Mesendoderm (in vitro differentiated cells): ENCODE measurements at regions not wholly inside any gene's neighbourhood (a gene's known extent, or its start where the extent isn't known, plus 50 kb on each side); places are given as distances from the start of the nearest gene placed in this dataset.

Source experiments
- DNase-seq: peaks from one replicate; pipeline ENCODE4 v3.0.0; 2013
- H2AK5ac ChIP-seq: 2 replicates; pipeline ENCODE4 v1.6.1; 2013; ENCODE audit warnings: low read length, inconsistent platforms
- H2BK120ac ChIP-seq: 2 replicates; pipeline ENCODE4 v1.6.1; 2013; ENCODE audit warnings: low read depth, mild to moderate bottlenecking, low read length, moderate library complexity, mixed read lengths
- H2BK15ac ChIP-seq: replicated peaks from 2 replicates; pipeline ENCODE4 v1.6.1; 2013; ENCODE audit warnings: low read depth, mild to moderate bottlenecking, moderate library complexity
- H2BK5ac ChIP-seq: 2 replicates; pipeline ENCODE4 v1.6.1; 2013; ENCODE audit warnings: low read length, inconsistent platforms
- H3K18ac ChIP-seq: 2 replicates; pipeline ENCODE4 v1.6.1; 2013; ENCODE audit warnings: mild to moderate bottlenecking, low read length, mixed read lengths
- H3K23ac ChIP-seq: one replicate; pipeline ENCODE4 v1.6.1; 2013; ENCODE audit warnings: low read length
- H3K27ac ChIP-seq: 2 replicates; pipeline ENCODE4 v1.5.1; 2013; ENCODE audit warnings: low read depth, mild to moderate bottlenecking, inconsistent platforms, low read length, moderate library complexity
- H3K27me3 ChIP-seq: 2 replicates; pipeline ENCODE4 v1.6.1; 2013; ENCODE audit warnings: low read length, control low read depth, mild to moderate bottlenecking, inconsistent platforms; ENCODE audit not compliant: insufficient read depth, poor library complexity
- H3K36me3 ChIP-seq: 2 replicates; pipeline ENCODE4 v1.6.1; 2013; ENCODE audit warnings: low read length, inconsistent platforms; ENCODE audit not compliant: control insufficient read depth, insufficient read depth
- H3K4ac ChIP-seq: one replicate; pipeline ENCODE4 v1.6.1; 2013; ENCODE audit warnings: low read depth, mild to moderate bottlenecking, low read length, moderate library complexity
- H3K4me1 ChIP-seq: 2 replicates; pipeline ENCODE4 v1.6.1; 2013; ENCODE audit warnings: low read depth, low read length, inconsistent platforms; ENCODE audit not compliant: control insufficient read depth
- H3K4me2 ChIP-seq: 2 replicates; pipeline ENCODE4 v1.6.1; 2013; ENCODE audit warnings: low read length
- H3K4me3 ChIP-seq: 2 replicates; pipeline ENCODE4 v1.5.1; 2013; ENCODE audit warnings: mild to moderate bottlenecking, low read length
- H3K56ac ChIP-seq: one replicate; pipeline ENCODE4 v1.6.1; 2013; ENCODE audit warnings: low read length
- H3K79me1 ChIP-seq: 2 replicates; pipeline ENCODE4 v1.6.1; 2013; ENCODE audit warnings: low read length, inconsistent platforms
- H3K79me2 ChIP-seq: 2 replicates; pipeline ENCODE4 v1.6.1; 2013; ENCODE audit warnings: mild to moderate bottlenecking, low read length; ENCODE audit not compliant: control insufficient read depth, insufficient read depth
- H3K9ac ChIP-seq: 2 replicates; pipeline ENCODE4 v1.6.1; 2013; ENCODE audit warnings: low read length, inconsistent platforms
- H4K5ac ChIP-seq: one replicate; pipeline ENCODE4 v1.6.1; 2013; ENCODE audit warnings: low read length
- H4K8ac ChIP-seq: one replicate; pipeline ENCODE4 v1.6.1; 2013; ENCODE audit warnings: low read depth, mild to moderate bottlenecking, control low read depth, low read length, moderate library complexity
- WGBS: extraction: QIAGEN DNeasy Blood & Tissue Kit; methylation state at CpG from one replicate; pipeline ENCODE4 v1.1.7; 2013; ENCODE audit warnings: low lambda C conversion rate, missing lambda C conversion rate; ENCODE audit not compliant: insufficient coverage; ENCODE audit errors: extremely low coverage; 5-methylcytosine and 5-hydroxymethylcytosine counted together

DNA sequence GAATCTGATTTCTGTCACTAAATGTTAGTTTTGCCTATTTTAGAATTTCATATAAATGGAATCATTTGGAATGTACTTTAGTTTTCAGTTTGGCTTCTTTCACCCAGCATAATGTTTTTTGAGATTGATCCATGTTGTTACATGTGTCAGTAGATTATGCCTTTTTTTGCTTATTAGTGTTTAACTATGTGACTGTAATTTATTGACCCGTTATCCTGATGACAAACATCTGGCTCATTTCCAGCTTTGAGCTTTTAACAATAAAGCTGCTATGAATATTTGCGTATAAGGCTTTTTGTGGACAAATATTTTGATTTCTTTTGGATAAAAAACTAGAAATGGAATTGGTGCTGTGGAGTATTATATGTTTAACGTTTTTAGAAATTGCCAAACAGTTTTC is 254.5 kb upstream of the CFAP20DC start:
- H2BK5ac ChIP-seq: no peak overlapping the region
- no peak for DNase-seq
- no peaks in the 10 kb centered on the region for H3K79me1 ChIP-seq
- no peak overlapping the region for H3K4ac ChIP-seq
- H4K8ac ChIP-seq: no peak overlapping the region
- no peaks in the 10 kb centered on the region for H3K4me1 ChIP-seq
- H2BK15ac ChIP-seq: no peak overlapping the region
- no peak overlapping the region for H3K27ac ChIP-seq
- no peaks in the 10 kb centered on the region for H3K36me3 ChIP-seq
- H3K56ac ChIP-seq: no peak overlapping the region
- no peak overlapping the region for H3K18ac ChIP-seq
- H3K9ac ChIP-seq: no peak overlapping the region
- H3K23ac ChIP-seq: no peak overlapping the region
- H3K4me3 ChIP-seq: no peak overlapping the region
- H2BK120ac ChIP-seq: no peak overlapping the region
- no CpG with 5 or more reads among the region's 3 CpGs for whole genome bisulfite sequencing
- no peak overlapping the region for H2AK5ac ChIP-seq
- no peak overlapping the region for H4K5ac ChIP-seq
- no peaks in the 10 kb centered on the region for H3K27me3 ChIP-seq
- no peaks in the 10 kb centered on the region for H3K79me2 ChIP-seq
- no peak overlapping the region for H3K4me2 ChIP-seq

DNA sequence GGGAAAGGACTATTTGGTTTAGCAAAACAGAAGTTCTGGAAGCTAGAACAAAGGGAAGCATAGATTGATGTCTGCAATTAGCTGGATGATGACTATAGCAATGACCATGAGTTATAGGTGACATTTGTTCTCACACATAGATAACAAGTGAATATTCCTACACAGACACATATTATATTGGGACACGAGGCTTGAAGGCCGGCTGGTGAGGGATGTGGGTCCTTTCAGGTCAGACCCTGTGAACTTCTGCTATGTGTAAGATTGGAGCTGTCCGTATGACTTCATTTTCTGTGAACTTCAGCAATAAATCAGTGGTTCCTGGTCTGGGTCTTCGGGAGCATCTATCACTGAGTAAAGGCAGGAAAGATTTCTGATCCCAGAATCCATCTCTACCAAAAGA is 253.6 kb upstream of the CFAP20DC start:
- Histone ChIP-seq H3K56ac (no peak overlapping the region), H3K4me3 (no peak overlapping the region), H3K4me1 (no peaks in the 10 kb centered on the region), H2BK5ac (no peak overlapping the region), H4K5ac (no peak overlapping the region), H3K27me3 (no peaks in the 10 kb centered on the region), H3K18ac (no peak overlapping the region), H3K36me3 (no peaks in the 10 kb centered on the region), H3K79me1 (no peaks in the 10 kb centered on the region), H3K9ac (no peak overlapping the region), H3K4me2 (no peak overlapping the region), H3K27ac (no peak overlapping the region), H2AK5ac (no peak overlapping the region), H3K79me2 (no peaks in the 10 kb centered on the region), H3K23ac (no peak overlapping the region), H3K4ac (no peak overlapping the region), H2BK120ac (no peak overlapping the region), H4K8ac (no peak overlapping the region), H2BK15ac (no peak overlapping the region)
- no CpG with 5 or more reads among the region's 4 CpGs for WGBS
- no peak for DNase-seq

DNA sequence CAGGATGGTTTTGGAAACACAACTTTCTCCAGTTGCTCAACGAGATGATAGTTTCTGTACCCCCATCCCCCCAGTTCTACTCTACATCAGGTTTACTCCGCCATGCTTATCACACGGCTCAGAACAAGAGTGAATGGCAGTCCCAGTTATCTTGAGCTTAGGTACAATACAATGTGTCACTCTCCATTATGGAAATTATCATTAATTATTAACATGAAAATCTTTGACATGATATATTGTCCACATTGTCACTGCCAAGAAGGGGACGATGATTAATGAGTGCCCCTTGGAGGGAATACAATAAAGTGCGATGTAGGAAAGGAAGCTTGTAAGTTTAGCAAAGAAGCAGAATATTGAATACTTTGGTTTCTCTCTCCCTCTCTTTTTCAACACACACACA is 252.6 kb upstream of the CFAP20DC start:
- Histone ChIP-seq H3K4me3 (no peak overlapping the region), H2AK5ac (no peak overlapping the region), H3K4ac (no peak overlapping the region), H3K27me3 (no peaks in the 10 kb centered on the region), H3K36me3 (no peaks in the 10 kb centered on the region), H4K5ac (no peak overlapping the region), H4K8ac (no peak overlapping the region), H3K9ac (no peak overlapping the region), H3K27ac (no peak overlapping the region), H3K18ac (no peak overlapping the region), H3K23ac (no peak overlapping the region), H3K4me2 (no peak overlapping the region), H3K79me1 (no peaks in the 10 kb centered on the region), H3K56ac (no peak overlapping the region), H3K79me2 (no peaks in the 10 kb centered on the region), H3K4me1 (no peaks in the 10 kb centered on the region), H2BK120ac (no peak overlapping the region), H2BK5ac (no peak overlapping the region), H2BK15ac (no peak overlapping the region)
- no peak for DNase-seq
- no CpG with 5 or more reads among the region's 5 CpGs for WGBS

DNA sequence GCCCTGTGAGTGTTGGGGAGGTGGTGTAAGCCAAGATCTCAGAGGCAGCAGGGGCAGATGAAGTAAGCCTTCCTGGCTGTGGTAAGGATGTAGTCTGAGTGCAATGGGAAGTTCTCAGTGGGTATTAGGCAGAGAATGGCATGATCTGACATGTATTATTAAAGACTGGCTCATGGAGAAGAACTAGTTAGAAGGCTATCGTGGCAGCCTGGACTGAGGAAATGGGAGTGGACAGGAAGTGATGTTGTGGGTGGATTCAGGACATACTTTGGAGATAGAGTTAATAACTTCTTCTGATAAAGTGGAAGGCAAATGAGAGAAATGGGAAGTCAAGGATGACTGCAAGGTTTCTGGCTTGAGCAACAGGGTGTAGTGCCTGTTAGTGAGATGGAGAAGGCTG is 250.9 kb upstream of the CFAP20DC start:
- Histone ChIP-seq H2BK15ac (no peak overlapping the region), H3K18ac (no peak overlapping the region), H3K23ac (no peak overlapping the region), H3K27ac (no peak overlapping the region), H3K79me1 (no peaks in the 10 kb centered on the region), H4K8ac (no peak overlapping the region), H2BK5ac (no peak overlapping the region), H3K9ac (no peak overlapping the region), H3K79me2 (no peaks in the 10 kb centered on the region), H3K27me3 (no peaks in the 10 kb centered on the region), H4K5ac (no peak overlapping the region), H3K56ac (no peak overlapping the region), H3K4me1 (no peaks in the 10 kb centered on the region), H3K4me2 (no peak overlapping the region), H3K4ac (no peak overlapping the region), H3K4me3 (no peak overlapping the region), H2BK120ac (no peak overlapping the region), H2AK5ac (no peak overlapping the region), H3K36me3 (no peaks in the 10 kb centered on the region)
- no peak for DNase-seq
- WGBS: no CpG with 5 or more reads among the region's 1 CpG

DNA sequence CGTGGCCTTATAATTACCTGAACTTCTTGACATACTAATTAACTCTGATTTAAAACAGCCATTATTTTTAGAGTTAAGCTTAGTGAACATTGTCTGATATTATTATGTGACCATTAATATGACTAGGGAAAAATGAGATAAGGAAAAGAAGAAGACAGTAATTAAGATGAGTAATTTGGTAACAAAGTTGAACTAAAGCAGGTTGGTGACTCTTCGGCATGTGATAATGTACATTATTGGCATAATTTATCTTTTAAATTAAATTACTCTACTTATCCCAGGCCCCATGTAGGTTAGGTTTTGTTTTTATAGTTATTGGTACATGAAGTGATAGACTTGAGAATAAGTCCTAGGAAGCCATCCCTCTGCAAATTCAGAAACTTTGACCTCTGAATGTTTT is 249.7 kb upstream of the CFAP20DC start:
- Histone ChIP-seq H4K8ac (no peak overlapping the region), H2BK5ac (no peak overlapping the region), H3K79me2 (no peaks in the 10 kb centered on the region), H3K79me1 (no peaks in the 10 kb centered on the region), H3K4ac (no peak overlapping the region), H4K5ac (no peak overlapping the region), H3K27me3 (no peaks in the 10 kb centered on the region), H3K56ac (no peak overlapping the region), H2BK15ac (no peak overlapping the region), H3K27ac (no peak overlapping the region), H3K4me2 (no peak overlapping the region), H3K4me1 (no peaks in the 10 kb centered on the region), H3K4me3 (no peak overlapping the region), H3K9ac (no peak overlapping the region), H3K36me3 (no peaks in the 10 kb centered on the region), H3K18ac (no peak overlapping the region), H2BK120ac (no peak overlapping the region), H3K23ac (no peak overlapping the region), H2AK5ac (no peak overlapping the region)
- no CpG with 5 or more reads among the region's 2 CpGs for WGBS
- DNase-seq: no peak

DNA sequence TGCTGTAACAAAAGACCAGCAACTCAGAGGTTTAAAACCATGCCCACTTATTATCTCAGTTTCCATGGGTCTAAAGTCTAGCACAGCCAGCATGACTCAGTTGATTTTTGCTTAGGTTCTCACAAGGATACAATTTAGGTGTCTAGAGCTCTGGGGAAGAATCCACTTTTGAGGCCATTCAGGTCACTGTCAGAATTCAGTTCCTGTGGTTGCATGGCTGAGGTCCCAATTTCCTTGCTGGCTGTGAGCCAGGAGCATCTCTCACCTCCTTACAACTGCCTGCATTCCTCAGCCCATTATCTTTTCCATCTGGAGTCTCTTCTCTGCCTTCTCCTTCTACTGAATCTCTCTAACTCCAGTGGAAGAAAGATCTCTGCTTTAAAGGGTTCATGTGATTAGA is 240.5 kb upstream of the CFAP20DC start:
- Histone ChIP-seq H3K27ac (no peak overlapping the region), H4K5ac (no peak overlapping the region), H3K4me3 (no peak overlapping the region), H4K8ac (no peak overlapping the region), H2BK120ac (no peak overlapping the region), H3K23ac (no peak overlapping the region), H3K4me2 (no peak overlapping the region), H3K79me2 (no peaks in the 10 kb centered on the region), H3K9ac (no peak overlapping the region), H3K27me3 (no peaks in the 10 kb centered on the region), H3K18ac (no peak overlapping the region), H2BK15ac (no peak overlapping the region), H3K56ac (no peak overlapping the region), H3K79me1 (no peaks in the 10 kb centered on the region), H3K36me3 (no peaks in the 10 kb centered on the region), H2AK5ac (no peak overlapping the region), H3K4me1 (no peaks in the 10 kb centered on the region), H2BK5ac (no peak overlapping the region), H3K4ac (no peak overlapping the region)
- DNase-seq: peak; percentile 53
